ENCODE measurements at regions not wholly inside any gene's neighbourhood (a gene's known extent, or its start where the extent isn't known, plus 50 kb on each side); places are given as distances from the start of the nearest gene placed in this dataset.

GRCh38 chr18:55818284-55818683 is 230.3 kb upstream of the TCF4 start:
- Histone ChIP-seq H4K8ac (ENCODE audit: extremely low read depth, insufficient read depth, low read length) (no peak overlapping the region), H2BK20ac (ENCODE audit: low read length) (no peak overlapping the region), H4K5ac (ENCODE audit: insufficient read length, low read depth, low read length) (no peak overlapping the region), H3K18ac (ENCODE audit: extremely low read depth, low read length) (no peak overlapping the region), H3K4me2 (ENCODE audit: insufficient read depth in 1 of 2, low read depth in 2 of 2, low read length in 2 of 2) (no peak overlapping the region), H2BK15ac (ENCODE audit: low read length) (no peak overlapping the region), H4K20me1 (replicated peaks in 1 of 2; ENCODE audit: control insufficient read depth in 1 of 2, insufficient read depth in 2 of 2, low read length in 2 of 2) (no peaks in the 10 kb centered on the region), H2AFZ (ENCODE audit: low read length) (no peak overlapping the region), H2BK12ac (ENCODE audit: low read depth, low read length) (no peak overlapping the region), H3K27me3 (replicated peaks in 1 of 4; ENCODE audit: control insufficient read depth in 3 of 4, extremely low read depth in 1 of 4, insufficient read depth in 3 of 4, low read length in 3 of 4) (no peaks in the 10 kb centered on the region), H3K9me3 (ENCODE audit: insufficient read depth in 2 of 2, low read depth in 1 of 2, low read length in 1 of 2) (no peaks in the 10 kb centered on the region), H3K4me3 (ENCODE audit: extremely low read depth in 1 of 4, insufficient read depth in 2 of 4, low read depth in 3 of 4, low read length in 4 of 4) (no peak overlapping the region), H3K79me2 (ENCODE audit: control insufficient read depth in 1 of 2, insufficient read depth in 2 of 2, low read length in 2 of 2) (no peaks in the 10 kb centered on the region), H3K36me3 (ENCODE audit: control insufficient read depth in 2 of 4, insufficient read depth in 4 of 4, low read length in 3 of 4) (no peaks in the 10 kb centered on the region), H3K4me1 (replicated peaks in 1 of 4; ENCODE audit: control insufficient read depth in 3 of 4, insufficient read depth in 4 of 4, low read length in 3 of 4) (no peaks in the 10 kb centered on the region), H2BK5ac (ENCODE audit: low read depth, low read length) (no peak overlapping the region), H3K23me2 (ENCODE audit: low read depth, low read length) (no peaks in the 10 kb centered on the region), H3K4ac (replicated peaks; ENCODE audit: insufficient read length, low read depth, low read length) (no peak overlapping the region), H3K79me1 (ENCODE audit: low read depth, low read length) (no peaks in the 10 kb centered on the region), H2BK120ac (replicated peaks; ENCODE audit: low read depth, low read length) (no peak overlapping the region), H2AK5ac (ENCODE audit: low read depth, low read length) (no peak overlapping the region), H3K27ac (ENCODE audit: low read depth, low read length) (no peak overlapping the region), H3K14ac (ENCODE audit: insufficient read length) (no peak overlapping the region), H3K23ac (ENCODE audit: insufficient read length) (no peak overlapping the region), H3K9ac (replicated peaks in 1 of 4; ENCODE audit: extremely low read depth in 1 of 4, low read depth in 3 of 4, low read length in 3 of 4) (no peak overlapping the region), H4K91ac (replicated peaks; ENCODE audit: insufficient read length, low read length) (no peak overlapping the region), H3K56ac (replicated peaks; ENCODE audit: insufficient read length, low read depth, low read length) (no peak overlapping the region)
- WGBS, 2 experiments (ENCODE audit: extremely low coverage in 1 of 2, insufficient coverage in 1 of 2, insufficient read length in 1 of 2, insufficient replicate concordance in 2 of 2, low coverage in 1 of 2, low lambda C conversion rate in 2 of 2, missing lambda C conversion rate in 1 of 2), result 87% methylated on average over 1 of the region's 1 CpG; no CpG with 5 or more reads in 1 of the 2 experiments
- POLR2A ChIA-PET (ENCODE audit: partially characterized antibody), result no interaction called here
- FAIRE-seq, result no peak
- CTCF ChIA-PET (ENCODE audit: partially characterized antibody), result interaction anchor here (0.6 kb wide), 1 partner anchor 280 kb away, joined by 4 read pairs; no protein-coding TSS in a partner anchor
- DNase-seq (ENCODE audit: low read depth in 1 of 2, low spot score in 2 of 2), result no peak
- TF ChIP-seq BRCA1 (IDR thresholded peaks at IDR 0.05; ENCODE audit: low read depth, low read length) (no peak), BCL11A (IDR thresholded peaks at IDR 0.05; ENCODE audit: low read depth in 2 of 2, low read length in 2 of 2) (no peak), HDAC6 (IDR thresholded peaks at IDR 0.05; ENCODE audit: low read depth, low read length) (no peak), SIN3A (conservative IDR thresholded peaks at IDR 0.05 in 1 of 2, IDR thresholded peaks at IDR 0.05 in 1 of 2; ENCODE audit: low read depth in 1 of 2, low read length in 2 of 2) (no peak), CREB1 (IDR thresholded peaks at IDR 0.05) (no peak), EP300 (IDR thresholded peaks at IDR 0.05; ENCODE audit: borderline replicate concordance in 1 of 2, low read depth in 2 of 2, low read length in 2 of 2) (no peak), NRF1 (IDR thresholded peaks at IDR 0.05; ENCODE audit: low read depth, low read length) (no peak), NANOG (IDR thresholded peaks at IDR 0.05; ENCODE audit: insufficient read depth, low read depth, low read length, poor library complexity, severe bottlenecking) (no peak), ASH2L (IDR thresholded peaks at IDR 0.05; ENCODE audit: low read length) (no peak), USF2 (IDR thresholded peaks at IDR 0.05; ENCODE audit: low read length) (no peak), POU5F1 (IDR thresholded peaks at IDR 0.05; ENCODE audit: low read depth, low read length) (no peak), CHD2 (IDR thresholded peaks at IDR 0.05; ENCODE audit: low read length) (no peak), POLR2AphosphoS5 (IDR thresholded peaks at IDR 0.05; ENCODE audit: low read depth, low read length) (no peak)

Measured in H1 (cell line).